ENCODE measurements at regions not wholly inside any gene's neighbourhood (a gene's known extent, or its start where the extent isn't known, plus 50 kb on each side); places are given as distances from the start of the nearest gene placed in this dataset.

DNA sequence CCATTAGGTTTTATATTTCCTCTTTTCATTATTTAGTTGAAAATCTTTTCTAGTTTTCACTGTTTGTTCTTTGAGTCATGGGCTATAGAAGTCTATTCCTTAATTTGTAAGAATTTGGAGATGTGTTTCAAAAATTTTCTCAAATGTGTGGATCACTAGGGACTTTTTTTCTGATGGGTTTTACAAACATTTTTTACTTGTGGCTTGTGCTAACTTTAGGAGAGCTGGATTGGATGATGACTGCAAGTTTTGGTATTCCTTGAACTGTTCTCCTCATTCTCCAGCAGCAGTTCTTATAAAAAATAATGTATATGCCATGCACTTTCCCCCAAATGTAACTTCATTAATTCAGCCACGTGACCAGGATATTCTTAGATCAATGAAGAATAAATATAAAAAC is 94.7 kb upstream of the CWC22 start:
- WGBS (ENCODE audit: insufficient coverage): no CpG with 5 or more reads among the region's 1 CpG
- Histone ChIP-seq H3K27ac (ENCODE audit: low read depth, low read length) (no peak overlapping the region), H3K4me1 (ENCODE audit: control insufficient read depth, insufficient read depth, low read length) (no peaks in the 10 kb centered on the region), H3K36me3 (ENCODE audit: control insufficient read depth, insufficient read depth, low read length) (no peaks in the 10 kb centered on the region), H3K9me3 (ENCODE audit: control insufficient read depth, insufficient read depth, low read length) (no peaks in the 10 kb centered on the region), H3K4me3 (ENCODE audit: low read depth, low read length) (no peak overlapping the region), H3K27me3 (ENCODE audit: control insufficient read depth, insufficient read depth, low read length) (no peaks in the 10 kb centered on the region)
- DNase-seq (ENCODE audit: low read depth in 4 of 6, low spot score in 6 of 6): no peak

DNA sequence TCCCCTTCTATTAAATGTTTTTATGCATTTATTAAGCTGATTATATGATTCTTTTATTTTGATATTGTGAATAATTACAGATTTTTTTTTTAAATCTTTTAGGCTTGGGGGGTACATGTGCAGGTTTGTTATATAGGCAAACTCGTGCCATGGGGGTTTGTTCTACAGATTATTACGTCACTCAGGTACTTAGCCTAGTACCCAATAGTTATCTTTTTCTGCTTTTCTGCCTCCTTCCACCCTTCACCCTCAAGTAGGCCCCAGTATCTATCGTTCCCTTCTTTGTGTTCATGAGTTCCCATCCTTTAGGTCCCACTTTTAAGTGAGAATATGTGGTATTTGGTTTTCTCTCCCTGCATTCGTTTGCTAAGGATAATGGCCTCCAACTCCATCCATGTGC is 92.2 kb upstream of the CWC22 start:
- no peaks in the 10 kb centered on the region for H3K36me3 ChIP-seq (ENCODE audit: control insufficient read depth, insufficient read depth, low read length)
- no CpG with 5 or more reads among the region's 4 CpGs for WGBS (ENCODE audit: insufficient coverage)
- no peaks in the 10 kb centered on the region for H3K4me1 ChIP-seq (ENCODE audit: control insufficient read depth, insufficient read depth, low read length)
- H3K27ac ChIP-seq (ENCODE audit: low read depth, low read length): no peak overlapping the region
- no peak overlapping the region for H3K4me3 ChIP-seq (ENCODE audit: low read depth, low read length)
- H3K27me3 ChIP-seq (ENCODE audit: control insufficient read depth, insufficient read depth, low read length): no peaks in the 10 kb centered on the region
- no peak for DNase-seq (ENCODE audit: low read depth in 4 of 6, low spot score in 6 of 6)
- no peaks in the 10 kb centered on the region for H3K9me3 ChIP-seq (ENCODE audit: control insufficient read depth, insufficient read depth, low read length)

DNA sequence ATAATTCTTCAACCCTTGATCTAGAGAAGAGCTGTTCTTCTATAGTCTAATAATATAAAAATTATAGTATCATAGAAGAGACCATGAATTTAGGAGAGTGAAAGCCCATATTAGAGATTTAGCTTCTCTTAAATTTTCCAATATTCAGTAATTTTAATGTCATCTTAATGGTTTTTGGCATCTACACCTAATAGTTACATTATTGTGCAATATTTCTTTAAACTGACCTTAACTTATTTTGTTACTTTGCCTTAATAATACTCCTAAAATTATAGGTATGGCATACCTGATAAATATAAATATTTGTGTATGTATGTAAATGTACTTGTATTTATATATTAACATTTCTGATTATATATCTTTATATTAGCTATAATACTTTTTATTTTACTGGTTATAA is 78.0 kb upstream of the CWC22 start:
- Histone ChIP-seq H3K4me3 (ENCODE audit: low read depth, low read length) (no peak overlapping the region), H3K27me3 (ENCODE audit: control insufficient read depth, insufficient read depth, low read length) (no peaks in the 10 kb centered on the region), H3K4me1 (ENCODE audit: control insufficient read depth, insufficient read depth, low read length) (no peaks in the 10 kb centered on the region), H3K36me3 (ENCODE audit: control insufficient read depth, insufficient read depth, low read length) (no peaks in the 10 kb centered on the region), H3K27ac (ENCODE audit: low read depth, low read length) (no peak overlapping the region), H3K9me3 (ENCODE audit: control insufficient read depth, insufficient read depth, low read length) (no peaks in the 10 kb centered on the region)
- no peak for DNase-seq (ENCODE audit: low read depth in 4 of 6, low spot score in 6 of 6)

GRCh38 chr2:180077295-180077906 is 70.3 kb upstream of the CWC22 start:
- no peak overlapping the region for H3K4me3 ChIP-seq (ENCODE audit: low read depth, low read length)
- no peak overlapping the region for H3K27ac ChIP-seq (ENCODE audit: low read depth, low read length)
- H3K4me1 ChIP-seq (ENCODE audit: control insufficient read depth, insufficient read depth, low read length): no peaks in the 10 kb centered on the region
- H3K9me3 ChIP-seq (ENCODE audit: control insufficient read depth, insufficient read depth, low read length): peaks cover 1% of the 10 kb centered on the region
- no CpG with 5 or more reads among the region's 3 CpGs for WGBS (ENCODE audit: insufficient coverage)
- no peaks in the 10 kb centered on the region for H3K36me3 ChIP-seq (ENCODE audit: control insufficient read depth, insufficient read depth, low read length)
- DNase-seq (ENCODE audit: low read depth in 4 of 6, low spot score in 6 of 6): peak in 2 of 6 donors; percentile 16 to 24
- H3K27me3 ChIP-seq (ENCODE audit: control insufficient read depth, insufficient read depth, low read length): no peaks in the 10 kb centered on the region

DNA sequence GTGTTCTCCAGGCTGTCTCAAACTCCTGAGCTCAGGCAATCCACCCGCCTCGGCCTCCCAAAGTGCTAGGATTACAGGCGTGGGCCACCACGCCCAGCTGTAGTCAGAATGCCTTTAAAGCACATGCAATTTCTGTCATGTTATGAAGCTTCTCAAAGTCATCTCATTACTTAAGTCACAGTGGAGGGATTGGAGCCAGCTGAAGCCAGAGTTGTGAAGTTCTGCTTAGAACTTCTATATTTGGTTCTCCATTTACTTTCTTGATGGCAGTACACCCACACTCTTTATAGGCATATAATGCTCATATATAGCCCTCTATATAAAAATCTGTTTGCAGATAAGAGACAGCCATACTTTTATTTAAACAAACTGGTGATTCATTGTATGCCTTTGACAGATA is 68.8 kb upstream of the CWC22 start:
- Histone ChIP-seq H3K27ac (ENCODE audit: low read depth, low read length) (no peak overlapping the region), H3K4me3 (ENCODE audit: low read depth, low read length) (no peak overlapping the region), H3K4me1 (ENCODE audit: control insufficient read depth, insufficient read depth, low read length) (no peaks in the 10 kb centered on the region), H3K9me3 (ENCODE audit: control insufficient read depth, insufficient read depth, low read length) (peaks cover 1% of the 10 kb centered on the region), H3K27me3 (ENCODE audit: control insufficient read depth, insufficient read depth, low read length) (no peaks in the 10 kb centered on the region), H3K36me3 (ENCODE audit: control insufficient read depth, insufficient read depth, low read length) (no peaks in the 10 kb centered on the region)
- no peak for DNase-seq (ENCODE audit: low read depth in 4 of 6, low spot score in 6 of 6)
- WGBS (ENCODE audit: insufficient coverage): 95% methylated on average over 2 of the region's 4 CpGs

GRCh38 chr2:180071797-180072196 is 64.7 kb upstream of the CWC22 start:
- no peak overlapping the region for H3K4me3 ChIP-seq (ENCODE audit: low read depth, low read length)
- H3K4me1 ChIP-seq (ENCODE audit: control insufficient read depth, insufficient read depth, low read length): no peaks in the 10 kb centered on the region
- WGBS (ENCODE audit: insufficient coverage): no CpG with 5 or more reads among the region's 3 CpGs
- no peaks in the 10 kb centered on the region for H3K36me3 ChIP-seq (ENCODE audit: control insufficient read depth, insufficient read depth, low read length)
- H3K27me3 ChIP-seq (ENCODE audit: control insufficient read depth, insufficient read depth, low read length): no peaks in the 10 kb centered on the region
- H3K9me3 ChIP-seq (ENCODE audit: control insufficient read depth, insufficient read depth, low read length): peaks cover under 1% of the 10 kb centered on the region
- DNase-seq (ENCODE audit: low read depth in 4 of 6, low spot score in 6 of 6): peak in 1 of 6 donors; percentile 11
- H3K27ac ChIP-seq (ENCODE audit: low read depth, low read length): no peak overlapping the region

DNA sequence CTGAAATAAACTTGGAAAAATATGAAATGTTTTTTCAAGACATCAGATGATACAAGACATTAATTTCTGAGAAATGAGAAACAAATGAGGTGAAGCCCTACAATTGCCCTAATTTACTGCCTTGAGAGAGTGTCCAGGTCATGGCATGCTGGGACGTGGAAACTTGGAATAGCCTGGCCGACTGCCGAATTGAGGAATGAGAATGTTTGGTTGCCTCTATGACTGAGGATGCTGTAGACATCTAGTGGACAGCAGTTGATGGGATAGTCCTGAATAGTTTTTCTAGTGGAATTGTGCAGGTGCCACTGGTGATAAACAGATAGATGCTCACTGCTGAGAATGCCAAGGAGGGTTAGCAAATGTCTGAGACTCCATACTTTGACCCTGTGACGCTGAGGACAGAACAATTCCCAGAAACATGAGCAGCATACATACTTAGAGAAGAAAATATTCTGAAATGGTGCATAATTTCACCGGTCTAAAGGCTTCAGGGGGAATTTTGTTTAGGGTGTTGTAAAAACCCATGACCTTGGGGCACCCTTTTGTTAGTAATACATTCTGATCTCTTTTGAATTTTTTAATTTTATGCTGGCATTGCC is 56.5 kb upstream of the CWC22 start:
- H3K27me3 ChIP-seq (ENCODE audit: control insufficient read depth, insufficient read depth, low read length): no peaks in the 10 kb centered on the region
- DNase-seq (ENCODE audit: low read depth in 4 of 6, low spot score in 6 of 6): no peak
- H3K36me3 ChIP-seq (ENCODE audit: control insufficient read depth, insufficient read depth, low read length): no peaks in the 10 kb centered on the region
- no peak overlapping the region for H3K4me3 ChIP-seq (ENCODE audit: low read depth, low read length)
- H3K9me3 ChIP-seq (ENCODE audit: control insufficient read depth, insufficient read depth, low read length): no peaks in the 10 kb centered on the region
- no peaks in the 10 kb centered on the region for H3K4me1 ChIP-seq (ENCODE audit: control insufficient read depth, insufficient read depth, low read length)
- 88% methylated on average over 3 of the region's 5 CpGs for WGBS (ENCODE audit: insufficient coverage)
- no peak overlapping the region for H3K27ac ChIP-seq (ENCODE audit: low read depth, low read length)

GRCh38 chr2:180062178-180062577 is 55.1 kb upstream of the CWC22 start:
- DNase-seq (ENCODE audit: low read depth in 4 of 6, low spot score in 6 of 6): no peak
- 83% methylated on average over 1 of the region's 4 CpGs for WGBS (ENCODE audit: insufficient coverage)

DNA sequence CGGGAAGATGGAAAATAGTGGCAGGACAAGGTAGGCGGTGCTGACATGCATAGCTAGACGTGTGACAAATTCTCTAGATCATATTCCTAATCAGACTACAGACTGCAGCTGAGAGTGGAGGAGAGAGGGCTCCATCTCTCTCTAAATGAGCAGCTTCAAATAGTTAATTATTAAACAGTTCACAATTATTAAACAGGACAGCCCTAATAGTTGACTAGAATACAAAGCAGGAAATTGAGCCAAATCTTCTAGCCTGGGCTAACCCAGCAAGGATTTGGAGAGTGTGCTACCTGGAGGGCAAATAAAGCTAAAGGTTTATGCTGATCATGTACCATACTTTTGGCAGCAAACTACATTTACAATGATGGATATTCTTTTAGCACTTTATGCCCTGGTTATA is 54.4 kb upstream of the CWC22 start:
- WGBS (ENCODE audit: insufficient coverage): no CpG with 5 or more reads among the region's 3 CpGs

More at GRCh38 chr2:180062178-180062577, 55.1 kb upstream of the CWC22 start:
- Histone ChIP-seq H3K27ac (ENCODE audit: low read depth, low read length) (no peak overlapping the region), H3K4me1 (ENCODE audit: control insufficient read depth, insufficient read depth, low read length) (no peaks in the 10 kb centered on the region), H3K9me3 (ENCODE audit: control insufficient read depth, insufficient read depth, low read length) (no peaks in the 10 kb centered on the region), H3K36me3 (ENCODE audit: control insufficient read depth, insufficient read depth, low read length) (no peaks in the 10 kb centered on the region), H3K27me3 (ENCODE audit: control insufficient read depth, insufficient read depth, low read length) (no peaks in the 10 kb centered on the region), H3K4me3 (ENCODE audit: low read depth, low read length) (no peak overlapping the region)

DNA sequence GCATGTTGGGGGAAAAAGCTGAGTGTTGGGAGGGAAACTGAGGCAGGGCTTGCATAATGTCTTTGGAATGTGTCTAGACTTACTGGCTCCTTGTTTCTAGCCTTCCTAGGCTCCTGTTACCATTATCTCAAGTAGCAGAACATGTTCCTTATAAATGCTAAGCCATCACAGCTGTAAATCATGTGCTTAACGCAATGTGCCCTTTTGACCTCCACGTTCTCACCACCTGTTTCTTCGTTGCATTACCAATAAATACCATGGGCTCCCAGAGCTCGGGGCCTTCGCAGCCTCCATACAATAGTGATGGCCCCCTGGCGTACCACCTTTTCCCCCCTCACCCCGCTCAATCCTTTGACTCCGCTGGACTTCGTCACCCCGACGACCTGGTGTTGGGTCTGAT is 54.0 kb upstream of the CWC22 start:
- Histone ChIP-seq H3K27me3 (ENCODE audit: control insufficient read depth, insufficient read depth, low read length) (no peaks in the 10 kb centered on the region), H3K4me3 (ENCODE audit: low read depth, low read length) (no peak overlapping the region), H3K4me1 (ENCODE audit: control insufficient read depth, insufficient read depth, low read length) (no peaks in the 10 kb centered on the region), H3K9me3 (ENCODE audit: control insufficient read depth, insufficient read depth, low read length) (no peaks in the 10 kb centered on the region), H3K27ac (ENCODE audit: low read depth, low read length) (no peak overlapping the region), H3K36me3 (ENCODE audit: control insufficient read depth, insufficient read depth, low read length) (no peaks in the 10 kb centered on the region)
- DNase-seq (ENCODE audit: low read depth in 4 of 6, low spot score in 6 of 6): no peak
- 77% methylated on average over 7 of the region's 11 CpGs for WGBS (ENCODE audit: insufficient coverage)

More for the DNA sequence above, 54.4 kb upstream of the CWC22 start:
- H3K4me1 ChIP-seq (ENCODE audit: control insufficient read depth, insufficient read depth, low read length): no peaks in the 10 kb centered on the region
- H3K27me3 ChIP-seq (ENCODE audit: control insufficient read depth, insufficient read depth, low read length): no peaks in the 10 kb centered on the region
- no peak overlapping the region for H3K4me3 ChIP-seq (ENCODE audit: low read depth, low read length)
- no peaks in the 10 kb centered on the region for H3K36me3 ChIP-seq (ENCODE audit: control insufficient read depth, insufficient read depth, low read length)
- peak in 1 of 6 donors; percentile 3 for DNase-seq (ENCODE audit: low read depth in 4 of 6, low spot score in 6 of 6)
- no peak overlapping the region for H3K27ac ChIP-seq (ENCODE audit: low read depth, low read length)
- no peaks in the 10 kb centered on the region for H3K9me3 ChIP-seq (ENCODE audit: control insufficient read depth, insufficient read depth, low read length)
